Testis (tissue), 2 donors: ENCODE measurements at regions not wholly inside any gene's neighbourhood (a gene's known extent, or its start where the extent isn't known, plus 50 kb on each side); places are given as distances from the start of the nearest gene placed in this dataset.

Source experiments
- POLR2A ChIP-seq: fragments of 450-650 bp; IDR thresholded peaks from one replicate; pipeline ENCODE4 v1.6.1; 2017; ENCODE audit warnings: antibody characterized with exemption, mild to moderate bottlenecking, moderate library complexity
- TF ChIP-seq, protein P1 (sequence below), 3 experiments: fragments of 450-650 bp in 2 of 3; fragments of 200-600 bp in 1 of 3; sonication (generic) in 1 of 3; IDR thresholded peaks; one replicate each; pipeline ENCODE4 v1.5.1; 2016 to 2019; ENCODE audit warnings: antibody characterized with exemption in 3 of 3, mild to moderate bottlenecking in 2 of 3, moderate library complexity in 1 of 3

DNA sequence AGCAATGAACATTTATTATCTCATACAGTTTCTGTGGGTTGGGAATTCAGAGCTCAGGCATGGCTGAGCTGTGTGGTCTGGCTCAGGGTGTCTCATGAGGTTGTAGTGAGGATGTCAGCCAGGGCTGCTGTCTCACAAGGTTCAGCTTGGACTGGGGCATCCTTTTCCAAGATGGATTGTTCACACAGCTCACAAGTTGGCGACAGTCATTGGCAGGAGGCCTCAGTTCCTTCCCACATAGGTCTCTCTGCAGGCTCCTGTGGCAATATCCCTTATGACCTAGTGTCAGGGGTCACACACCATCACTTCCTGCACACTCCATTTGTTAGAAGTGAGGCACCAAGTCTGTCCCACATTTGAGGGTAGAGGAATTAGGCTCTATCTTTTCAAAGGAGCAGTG lies 56.0 kb downstream of the RPLP1 start:
- no peak for TF ChIP-seq POLR2A
- TF ChIP-seq, protein P1, sequence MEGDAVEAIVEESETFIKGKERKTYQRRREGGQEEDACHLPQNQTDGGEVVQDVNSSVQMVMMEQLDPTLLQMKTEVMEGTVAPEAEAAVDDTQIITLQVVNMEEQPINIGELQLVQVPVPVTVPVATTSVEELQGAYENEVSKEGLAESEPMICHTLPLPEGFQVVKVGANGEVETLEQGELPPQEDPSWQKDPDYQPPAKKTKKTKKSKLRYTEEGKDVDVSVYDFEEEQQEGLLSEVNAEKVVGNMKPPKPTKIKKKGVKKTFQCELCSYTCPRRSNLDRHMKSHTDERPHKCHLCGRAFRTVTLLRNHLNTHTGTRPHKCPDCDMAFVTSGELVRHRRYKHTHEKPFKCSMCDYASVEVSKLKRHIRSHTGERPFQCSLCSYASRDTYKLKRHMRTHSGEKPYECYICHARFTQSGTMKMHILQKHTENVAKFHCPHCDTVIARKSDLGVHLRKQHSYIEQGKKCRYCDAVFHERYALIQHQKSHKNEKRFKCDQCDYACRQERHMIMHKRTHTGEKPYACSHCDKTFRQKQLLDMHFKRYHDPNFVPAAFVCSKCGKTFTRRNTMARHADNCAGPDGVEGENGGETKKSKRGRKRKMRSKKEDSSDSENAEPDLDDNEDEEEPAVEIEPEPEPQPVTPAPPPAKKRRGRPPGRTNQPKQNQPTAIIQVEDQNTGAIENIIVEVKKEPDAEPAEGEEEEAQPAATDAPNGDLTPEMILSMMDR (IDR thresholded peaks at IDR 0.05) = no peak
